Body of pancreas (tissue), 4 donors: ENCODE measurements at regions not wholly inside any gene's neighbourhood (a gene's known extent, or its start where the extent isn't known, plus 50 kb on each side); places are given as distances from the start of the nearest gene placed in this dataset.

Experiments used
- ATAC-seq: fragments of 150-250 bp; one replicate; pipeline ENCODE4 v1.9.1; 2016
- DNase-seq, 4 donors: peaks; one replicate each; pipeline ENCODE4 v3.0.0-alpha.2; 2019
- H3K27ac ChIP-seq, 4 donors: fragments of 200-600 bp; sonication (generic); 1 replicate in 3 of 4; 2 replicates in 1 of 4; pipeline versions ENCODE4 v1.5.1 to v1.6.1; 2016 to 2019; ENCODE audit warnings: mild to moderate bottlenecking in 1 of 4, mixed read lengths in 1 of 4, moderate library complexity in 1 of 4
- H3K27me3 ChIP-seq, 2 donors: fragments of 200-600 bp; sonication (generic); one replicate each; pipeline ENCODE4 v1.6.0; 2016; ENCODE audit warnings: mild to moderate bottlenecking in 1 of 2
- H3K36me3 ChIP-seq, 2 donors: fragments of 200-600 bp; sonication (generic); replicated peaks in 1 of 2; 2 replicates each; pipeline ENCODE4 v1.5.1; 2016; ENCODE audit warnings: low read depth in 2 of 2; ENCODE audit not compliant: insufficient read depth in 1 of 2
- H3K4me1 ChIP-seq: fragments of 200-600 bp; sonication (generic); one replicate; pipeline ENCODE4 v1.6.0; 2016
- H3K4me3 ChIP-seq, 2 donors: fragments of 200-600 bp; sonication (generic); 1 replicate in 1 of 2; 2 replicates in 1 of 2; pipeline ENCODE4 v1.5.1; 2016 to 2019
- H3K9me3 ChIP-seq, 3 donors: fragments of 200-600 bp; sonication (generic); 1 replicate in 2 of 3; 2 replicates in 1 of 3; pipeline ENCODE4 v1.5.1; 2016
- POLR2A ChIP-seq, 3 donors: fragments of 450-650 bp; IDR thresholded peaks; one replicate each; pipeline ENCODE4 v1.6.1; 2016; ENCODE audit warnings: antibody characterized with exemption in 3 of 3, mild to moderate bottlenecking in 2 of 3
- WGBS, 2 donors: methylation state at CpG; one replicate each; pipeline ENCODE4 v1.1.5; 2017; 5-methylcytosine and 5-hydroxymethylcytosine counted together
- intact Hi-C: fragments of 100-400 bp; cut with DNase I; formaldehyde crosslinking; loops from one replicate; pipeline ENCODE4 v1.15.1; 2023
- TF ChIP-seq, protein P1 (sequence below), 7 experiments: fragments of 450-650 bp in 4 of 7; fragments of 200-600 bp in 3 of 7; sonication (generic) in 3 of 7; IDR thresholded peaks; one replicate each; pipeline ENCODE4 v1.5.1; 2016 to 2019; ENCODE audit warnings: antibody characterized with exemption in 7 of 7

DNA sequence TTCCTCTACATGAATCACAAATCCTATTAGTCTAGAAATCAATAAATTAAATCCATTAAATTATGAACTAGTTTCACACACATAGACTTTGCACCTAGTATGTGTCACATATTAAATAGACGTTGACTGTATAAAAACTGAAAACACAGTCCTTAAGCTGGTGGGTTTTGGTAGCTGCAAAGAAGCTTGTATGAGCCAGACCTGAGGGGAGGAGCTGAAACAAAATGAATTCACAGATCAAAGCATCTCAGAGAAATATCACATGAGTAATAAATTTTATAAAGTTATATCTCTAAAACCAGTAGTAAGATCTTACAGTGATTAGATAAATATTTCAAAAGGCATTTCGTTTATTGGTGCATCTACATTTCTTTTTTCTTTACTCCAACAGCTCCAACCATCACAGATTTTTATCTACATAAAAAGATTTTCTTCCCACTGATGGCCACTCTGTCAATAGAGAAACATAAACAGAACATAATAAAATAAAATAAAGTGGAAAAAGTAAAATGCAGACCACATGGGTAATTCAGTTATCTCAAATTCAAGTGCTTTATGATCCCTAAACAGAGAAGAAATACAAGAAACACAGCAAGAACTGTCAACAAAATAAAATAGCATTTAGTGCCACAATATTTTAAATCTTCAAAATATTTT lies 420.0 kb upstream of the CYRIA start:
- intact Hi-C loops, result no loop called here
- H3K4me3 ChIP-seq, result no peak overlapping the region

DNA sequence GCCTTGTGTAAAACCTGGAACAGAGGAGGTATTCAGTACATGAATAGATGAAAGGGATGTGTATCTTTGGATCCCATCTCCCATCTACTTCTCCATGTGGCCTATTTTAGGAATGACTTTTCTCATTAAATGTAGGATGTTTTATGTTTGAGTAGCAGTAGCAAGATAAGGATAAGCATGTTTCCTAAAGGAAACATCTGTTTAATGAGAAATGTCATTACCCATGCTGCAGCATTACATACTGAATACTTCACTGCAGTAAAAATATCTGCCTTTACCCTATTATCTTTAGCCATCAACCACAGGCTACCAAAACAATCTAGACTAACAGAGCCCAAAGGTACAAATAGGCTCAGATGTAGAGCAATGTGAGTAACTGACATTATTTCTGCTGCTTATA lies 419.2 kb upstream of the CYRIA start:
- Histone ChIP-seq H3K36me3 (no peaks in the 10 kb centered on the region), H3K9me3 (no peaks in the 10 kb centered on the region), H3K4me1 (no peaks in the 10 kb centered on the region), H3K27ac (no peak overlapping the region), H3K27me3 (no peaks in the 10 kb centered on the region), H3K4me3 (no peak overlapping the region)
- ATAC-seq (no peak), DNase-seq (no peak)
- intact Hi-C loops, result no loop called here
- no peak for TF ChIP-seq POLR2A (IDR thresholded peaks at IDR 0.05)
- TF ChIP-seq, protein P1, sequence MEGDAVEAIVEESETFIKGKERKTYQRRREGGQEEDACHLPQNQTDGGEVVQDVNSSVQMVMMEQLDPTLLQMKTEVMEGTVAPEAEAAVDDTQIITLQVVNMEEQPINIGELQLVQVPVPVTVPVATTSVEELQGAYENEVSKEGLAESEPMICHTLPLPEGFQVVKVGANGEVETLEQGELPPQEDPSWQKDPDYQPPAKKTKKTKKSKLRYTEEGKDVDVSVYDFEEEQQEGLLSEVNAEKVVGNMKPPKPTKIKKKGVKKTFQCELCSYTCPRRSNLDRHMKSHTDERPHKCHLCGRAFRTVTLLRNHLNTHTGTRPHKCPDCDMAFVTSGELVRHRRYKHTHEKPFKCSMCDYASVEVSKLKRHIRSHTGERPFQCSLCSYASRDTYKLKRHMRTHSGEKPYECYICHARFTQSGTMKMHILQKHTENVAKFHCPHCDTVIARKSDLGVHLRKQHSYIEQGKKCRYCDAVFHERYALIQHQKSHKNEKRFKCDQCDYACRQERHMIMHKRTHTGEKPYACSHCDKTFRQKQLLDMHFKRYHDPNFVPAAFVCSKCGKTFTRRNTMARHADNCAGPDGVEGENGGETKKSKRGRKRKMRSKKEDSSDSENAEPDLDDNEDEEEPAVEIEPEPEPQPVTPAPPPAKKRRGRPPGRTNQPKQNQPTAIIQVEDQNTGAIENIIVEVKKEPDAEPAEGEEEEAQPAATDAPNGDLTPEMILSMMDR (IDR thresholded peaks at IDR 0.05), result no peak

More for the DNA sequence above, 420.0 kb upstream of the CYRIA start:
- Histone ChIP-seq H3K27ac (no peak overlapping the region), H3K9me3 (no peaks in the 10 kb centered on the region), H3K36me3 (no peaks in the 10 kb centered on the region), H3K4me1 (no peaks in the 10 kb centered on the region), H3K27me3 (no peaks in the 10 kb centered on the region)
- no peak for TF ChIP-seq POLR2A (IDR thresholded peaks at IDR 0.05)
- TF ChIP-seq, protein P1 (IDR thresholded peaks at IDR 0.05), result no peak
- ATAC-seq, result no peak
- no peak for DNase-seq
- WGBS, 2 donors, result 39% methylated on average over 2 of the region's 2 CpGs

DNA sequence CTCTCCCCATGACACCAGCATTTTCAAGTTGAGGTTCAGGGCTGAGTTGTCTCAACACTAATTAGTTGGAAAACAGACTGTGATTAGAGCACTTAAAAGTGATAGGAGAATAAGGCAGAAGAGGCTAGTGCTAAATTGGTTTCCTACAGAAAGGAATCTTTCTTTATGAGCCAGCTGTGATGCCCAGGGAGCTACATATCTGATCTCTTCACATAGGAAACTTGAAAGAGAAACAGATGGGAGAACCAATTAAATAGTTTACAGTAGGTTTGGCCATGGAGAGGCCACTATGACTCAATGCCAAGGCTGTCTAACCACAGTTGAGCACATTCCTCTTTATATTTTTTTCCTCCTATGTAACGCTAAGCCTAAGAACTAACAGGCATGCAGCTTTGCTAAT lies 418.3 kb upstream of the CYRIA start:
- intact Hi-C loops, result no loop called here
- WGBS, 2 donors, result 50 to 72% methylated on average over 1 of the region's 1 CpG
- H3K36me3 ChIP-seq, result no peaks in the 10 kb centered on the region
- H3K27me3 ChIP-seq, result no peaks in the 10 kb centered on the region
- TF ChIP-seq POLR2A (IDR thresholded peaks at IDR 0.05), result no peak
- TF ChIP-seq, protein P1 (IDR thresholded peaks at IDR 0.05), result no peak
- ATAC-seq, result no peak
- H3K27ac ChIP-seq, result no peak overlapping the region
- no peaks in the 10 kb centered on the region for H3K9me3 ChIP-seq
- no peak overlapping the region for H3K4me3 ChIP-seq
- no peaks in the 10 kb centered on the region for H3K4me1 ChIP-seq
- DNase-seq, result no peak

DNA sequence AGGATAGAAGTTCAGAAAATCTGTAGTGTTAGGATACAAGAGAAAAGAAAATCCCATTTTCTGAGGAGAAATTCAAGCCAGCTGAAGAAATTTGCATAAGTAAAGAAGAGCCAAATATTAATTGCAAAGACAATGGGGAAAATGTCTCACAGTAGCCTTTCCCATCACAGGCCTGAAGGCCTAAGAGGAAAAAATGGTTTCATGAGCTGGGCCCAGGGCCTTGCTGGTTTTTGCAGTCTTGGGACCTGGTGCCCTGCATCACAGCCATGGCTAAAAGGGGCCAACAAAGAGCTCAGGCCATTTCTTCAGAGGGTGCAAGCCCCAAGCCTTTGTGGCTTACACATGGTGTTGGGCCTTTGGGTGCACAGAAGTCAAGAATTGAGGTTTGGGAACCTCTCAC lies 413.6 kb upstream of the CYRIA start:
- ATAC-seq, result no peak
- no peaks in the 10 kb centered on the region for H3K9me3 ChIP-seq
- TF ChIP-seq POLR2A (IDR thresholded peaks at IDR 0.05), result no peak
- TF ChIP-seq, protein P1 (IDR thresholded peaks at IDR 0.05), result no peak
- H3K4me3 ChIP-seq, result no peak overlapping the region
- no peaks in the 10 kb centered on the region for H3K27me3 ChIP-seq
- no peaks in the 10 kb centered on the region for H3K36me3 ChIP-seq
- H3K4me1 ChIP-seq, result no peaks in the 10 kb centered on the region
- no peak overlapping the region for H3K27ac ChIP-seq
- no peak for DNase-seq
- intact Hi-C loops, result no loop called here

DNA sequence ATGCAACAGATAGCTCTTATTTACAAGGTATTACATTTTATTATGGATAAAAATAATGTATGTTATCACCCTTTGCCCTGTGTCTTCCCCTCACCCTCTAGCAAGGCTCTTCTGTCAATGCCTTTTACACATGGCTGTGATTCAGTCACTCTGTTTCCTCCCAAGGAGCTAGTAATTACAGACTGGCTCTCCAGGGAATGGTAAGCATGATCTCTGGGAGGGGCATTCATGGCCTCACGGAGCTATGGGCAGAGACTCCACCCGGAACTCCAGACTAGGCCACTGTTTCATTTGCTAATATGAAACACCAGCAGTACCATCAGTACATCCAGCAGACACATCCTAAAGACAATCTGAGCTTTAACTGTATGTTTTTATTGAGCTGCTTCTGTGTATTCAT lies 410.9 kb upstream of the CYRIA start:
- DNase-seq, result no peak
- TF ChIP-seq, protein P1 (IDR thresholded peaks at IDR 0.05), result no peak
- no peak for TF ChIP-seq POLR2A (IDR thresholded peaks at IDR 0.05)
- intact Hi-C loops, result no loop called here
- H3K4me3 ChIP-seq, result no peak overlapping the region
- H3K4me1 ChIP-seq, result no peaks in the 10 kb centered on the region
- no peaks in the 10 kb centered on the region for H3K9me3 ChIP-seq
- no peak for ATAC-seq
- no peaks in the 10 kb centered on the region for H3K36me3 ChIP-seq
- 23 to 51% methylated on average over 2 of the region's 2 CpGs for WGBS, 2 donors
- H3K27me3 ChIP-seq, result no peaks in the 10 kb centered on the region
- no peak overlapping the region for H3K27ac ChIP-seq
